SK-N-SH (cell line): ENCODE measurements at regions not wholly inside any gene's neighbourhood (a gene's known extent, or its start where the extent isn't known, plus 50 kb on each side); places are given as distances from the start of the nearest gene placed in this dataset.

Experiments used
- CTCF ChIP-seq: fragments of 200-600 bp; sonication (generic); IDR thresholded peaks from 2 replicates; pipeline ENCODE4 v1.6.1; 2017; ENCODE audit warnings: antibody characterized with exemption, mild to moderate bottlenecking, moderate library complexity
- EP300 ChIP-seq, 2 experiments: IDR thresholded peaks; 2 replicates each; pipeline versions ENCODE4 v1.4.0 to v1.6.1; 2012; ENCODE audit warnings: borderline replicate concordance in 1 of 2, low read depth in 1 of 2, low read length in 1 of 2
- FOXM1 ChIP-seq: IDR thresholded peaks from 2 replicates; pipeline ENCODE4 v1.4.0; 2012; ENCODE audit warnings: low read depth, mild to moderate bottlenecking
- GATA2 ChIP-seq: sonication (generic); formaldehyde crosslinking; IDR thresholded peaks from 2 replicates; pipeline ENCODE4 v1.5.0; 2020; ENCODE audit warnings: mild to moderate bottlenecking, missing genetic modification reagents
- IRF3 ChIP-seq: fragments of 150-350 bp; IDR thresholded peaks from 2 replicates; pipeline ENCODE4 v1.6.1; 2016; ENCODE audit warnings: mild to moderate bottlenecking, low read depth, low read length
- MAX ChIP-seq: IDR thresholded peaks from 2 replicates; pipeline ENCODE4 v1.4.0; 2012; ENCODE audit warnings: low read depth
- POLR2AphosphoS5 ChIP-seq: IDR thresholded peaks from 2 replicates; pipeline ENCODE4 v1.6.1; 2012; ENCODE audit warnings: low read depth, low read length
- RAD21 ChIP-seq: IDR thresholded peaks from 2 replicates; pipeline ENCODE4 v1.6.1; 2012; ENCODE audit warnings: mild to moderate bottlenecking, low read length
- REST ChIP-seq: IDR thresholded peaks from 2 replicates; pipeline ENCODE4 v1.6.1; 2012; ENCODE audit warnings: mild to moderate bottlenecking, low read depth, low read length, moderate library complexity
- RFX5 ChIP-seq: IDR thresholded peaks from 2 replicates; pipeline ENCODE4 v1.6.1; 2012; ENCODE audit warnings: mild to moderate bottlenecking, improper control_type of control experiment, low read length
- TAF1 ChIP-seq: IDR thresholded peaks from 2 replicates; pipeline ENCODE4 v1.6.1; 2012; ENCODE audit warnings: low read depth, mild to moderate bottlenecking, low read length, moderate library complexity, borderline replicate concordance
- TEAD4 ChIP-seq: IDR thresholded peaks from 2 replicates; pipeline ENCODE4 v1.4.0; 2012; ENCODE audit warnings: mild to moderate bottlenecking, borderline replicate concordance; ENCODE audit not compliant: insufficient read depth
- YY1 ChIP-seq: IDR thresholded peaks from 2 replicates; pipeline ENCODE4 v1.4.0; 2012; ENCODE audit warnings: low read depth, mild to moderate bottlenecking
- ZBTB33 ChIP-seq: IDR thresholded peaks from 2 replicates; pipeline ENCODE4 v1.4.0; 2012; ENCODE audit warnings: low read depth, borderline replicate concordance

GRCh38 chr2:41000374-41000773 is 548.5 kb upstream of the SLC8A1 start:
- no peak for TF ChIP-seq CTCF
- no peak for TF ChIP-seq FOXM1
- no peak for TF ChIP-seq RAD21
- no peak for TF ChIP-seq ZBTB33
- TF ChIP-seq YY1, result no peak
- TF ChIP-seq RFX5, result no peak
- TF ChIP-seq POLR2AphosphoS5, result no peak
- TF ChIP-seq REST, result no peak
- TF ChIP-seq IRF3, result no peak
- no peak for TF ChIP-seq GATA2
- TF ChIP-seq MAX, result no peak
- TF ChIP-seq TEAD4, result no peak
- no peak for TF ChIP-seq EP300 (IDR thresholded peaks at IDR 0.05; ENCODE audit: borderline replicate concordance in 1 of 2, low read depth in 1 of 2, low read length in 1 of 2)
- TF ChIP-seq TAF1, result no peak
